CD14-positive monocyte (primary cell): ENCODE measurements at regions not wholly inside any gene's neighbourhood (a gene's known extent, or its start where the extent isn't known, plus 50 kb on each side); places are given as distances from the start of the nearest gene placed in this dataset.

Experiments
- DNase-seq, 3 donors: peaks; one replicate each; pipeline ENCODE4 v3.0.0-alpha.2; 2011 to 2022
- H2AFZ ChIP-seq: 2 replicates; pipeline ENCODE4 v1.6.0; 2012; ENCODE audit warnings: mild to moderate bottlenecking, low read depth, low read length, inconsistent platforms; ENCODE audit not compliant: insufficient read depth, poor library complexity, severe bottlenecking
- H3K27ac ChIP-seq, 2 donors: 1 replicate in 1 of 2; 2 replicates in 1 of 2; pipeline ENCODE4 v1.5.1; 2012 to 2013; ENCODE audit warnings: low read length in 2 of 2, control low read depth in 1 of 2, inconsistent platforms in 1 of 2, low read depth in 1 of 2, mild to moderate bottlenecking in 1 of 2
- H3K27me3 ChIP-seq, 2 donors: one replicate each; pipeline versions ENCODE4 v1.6.0 to v1.6.1; 2011 to 2013; ENCODE audit warnings: low read length in 2 of 2; ENCODE audit not compliant: control insufficient read depth in 2 of 2, insufficient read depth in 2 of 2
- H3K36me3 ChIP-seq, 2 donors: replicated peaks in 1 of 2; 1 replicate in 1 of 2; 2 replicates in 1 of 2; pipeline versions ENCODE4 v1.5.1 to v1.6.1; 2012 to 2013; ENCODE audit warnings: low read length in 2 of 2, control low read depth in 1 of 2, inconsistent platforms in 1 of 2, mild to moderate bottlenecking in 1 of 2; ENCODE audit not compliant: insufficient read depth in 2 of 2, control insufficient read depth in 1 of 2
- H3K4me1 ChIP-seq, 2 donors: 1 replicate in 1 of 2; 2 replicates in 1 of 2; pipeline versions ENCODE4 v1.5.1 to v1.6.1; 2012 to 2013; ENCODE audit warnings: low read length in 2 of 2, control low read depth in 1 of 2, inconsistent platforms in 1 of 2, mild to moderate bottlenecking in 1 of 2, moderate library complexity in 1 of 2; ENCODE audit not compliant: insufficient read depth in 2 of 2, control insufficient read depth in 1 of 2
- H3K4me2 ChIP-seq: replicated peaks from 2 replicates; pipeline ENCODE3; 2012; ENCODE audit warnings: low read length, moderate library complexity, mild to moderate bottlenecking; ENCODE audit not compliant: poor library complexity, severe bottlenecking; ENCODE audit errors: extremely low read depth
- H3K4me3 ChIP-seq, 3 experiments: fragments of 200-600 bp in 1 of 3; sonication (generic) in 1 of 3; replicated peaks in 1 of 3; 1 replicate in 2 of 3; 2 replicates in 1 of 3; pipeline ENCODE4 v1.5.1; 2011 to 2013; ENCODE audit warnings: low read length in 3 of 3, mild to moderate bottlenecking in 3 of 3, control low read depth in 2 of 3, low read depth in 2 of 3, inconsistent platforms in 1 of 3, moderate library complexity in 1 of 3
- H3K79me2 ChIP-seq: 2 replicates; pipeline ENCODE4 v1.6.0; 2012; ENCODE audit warnings: mild to moderate bottlenecking, control low read depth, inconsistent platforms, low read length, moderate library complexity; ENCODE audit not compliant: insufficient read depth
- H3K9ac ChIP-seq: 2 replicates; pipeline ENCODE4 v1.6.0; 2017; ENCODE audit warnings: low read length, mild to moderate bottlenecking; ENCODE audit not compliant: insufficient read depth, poor library complexity, severe bottlenecking
- H3K9me3 ChIP-seq, 2 donors: replicated peaks in 1 of 2; 1 replicate in 1 of 2; 2 replicates in 1 of 2; pipeline versions ENCODE4 v1.5.1 to v1.6.1; 2012 to 2013; ENCODE audit warnings: low read length in 2 of 2, control low read depth in 1 of 2; ENCODE audit not compliant: control insufficient read depth in 1 of 2, insufficient read depth in 1 of 2
- H4K20me1 ChIP-seq: 2 replicates; pipeline ENCODE4 v1.6.0; 2012; ENCODE audit warnings: mild to moderate bottlenecking, low read length, control low read depth, moderate library complexity; ENCODE audit not compliant: insufficient read depth
- H3K27ac Mint-ChIP-seq, 7 donors: one replicate each; pipeline ENCODE4 v1.8.0; 2020; ENCODE audit warnings: mild to moderate bottlenecking in 7 of 7, mixed read lengths in 7 of 7, moderate library complexity in 6 of 7, inconsistent platforms in 2 of 7
- H3K27me3 Mint-ChIP-seq, 3 donors: one replicate each; pipeline ENCODE4 v1.8.0; 2021 to 2022; ENCODE audit warnings: low read depth in 3 of 3, mild to moderate bottlenecking in 3 of 3, mixed read lengths in 3 of 3, moderate library complexity in 3 of 3, inconsistent platforms in 1 of 3
- H3K36me3 Mint-ChIP-seq, 2 donors: one replicate each; pipeline ENCODE4 v1.8.0; 2020; ENCODE audit warnings: mixed read lengths in 2 of 2, inconsistent platforms in 1 of 2, mild to moderate bottlenecking in 1 of 2
- H3K4me1 Mint-ChIP-seq: one replicate; pipeline ENCODE4 v1.8.0; 2020; ENCODE audit warnings: mild to moderate bottlenecking, mixed read lengths
- H3K4me3 Mint-ChIP-seq, 2 donors: one replicate each; pipeline ENCODE4 v1.8.0; 2020; ENCODE audit warnings: mild to moderate bottlenecking in 2 of 2, mixed read lengths in 2 of 2, moderate library complexity in 1 of 2
- H3K9me3 Mint-ChIP-seq, 7 donors: one replicate each; pipeline ENCODE4 v1.8.0; 2020 to 2022; ENCODE audit warnings: mixed read lengths in 7 of 7, mild to moderate bottlenecking in 6 of 7, moderate library complexity in 6 of 7, inconsistent platforms in 2 of 7
- WGBS: methylation state at CpG from one replicate; pipeline ENCODE4 v1.1.5; 2013; ENCODE audit warnings: missing lambda C conversion rate; ENCODE audit not compliant: insufficient coverage; 5-methylcytosine and 5-hydroxymethylcytosine counted together
- intact Hi-C, 2 donors: fragments of 100-400 bp; cut with micrococcal nuclease; formaldehyde crosslinking; loops; one replicate each; pipeline versions ENCODE4 v1.15.0 to v1.15.1; 2023
- TF ChIP-seq, protein P1 (sequence below): fragments of 200-600 bp; IDR thresholded peaks from one replicate; pipeline ENCODE4 v1.8.0; 2022; ENCODE audit warnings: antibody characterized with exemption, mild to moderate bottlenecking

- Histone ChIP-seq H4K20me1 (no peaks in the 10 kb centered on the region), H3K4me2 (no peak overlapping the region), H3K27me3 (no peaks in the 10 kb centered on the region), H3K9ac (no peak overlapping the region), H3K9me3 (peaks cover 0 to 5% of the 10 kb centered on the region in 2 donors), H3K4me3 (no peak overlapping the region), H2AFZ (no peak overlapping the region), H3K36me3 (no peaks in the 10 kb centered on the region), H3K27ac (no peak overlapping the region), H3K4me1 (no peaks in the 10 kb centered on the region), H3K79me2 (no peaks in the 10 kb centered on the region)
- Mint-ChIP-seq H3K9me3 (peaks cover 0 to 3% (median 2%) of the 10 kb centered on the region in 7 donors), H3K27ac (no peak overlapping the region), H3K27me3 (no peaks in the 10 kb centered on the region), H3K4me3 (no peak overlapping the region), H3K4me1 (no peaks in the 10 kb centered on the region), H3K36me3 (no peaks in the 10 kb centered on the region)
- intact Hi-C loops, result no loop called here
- no peak for DNase-seq
- TF ChIP-seq, protein P1, sequence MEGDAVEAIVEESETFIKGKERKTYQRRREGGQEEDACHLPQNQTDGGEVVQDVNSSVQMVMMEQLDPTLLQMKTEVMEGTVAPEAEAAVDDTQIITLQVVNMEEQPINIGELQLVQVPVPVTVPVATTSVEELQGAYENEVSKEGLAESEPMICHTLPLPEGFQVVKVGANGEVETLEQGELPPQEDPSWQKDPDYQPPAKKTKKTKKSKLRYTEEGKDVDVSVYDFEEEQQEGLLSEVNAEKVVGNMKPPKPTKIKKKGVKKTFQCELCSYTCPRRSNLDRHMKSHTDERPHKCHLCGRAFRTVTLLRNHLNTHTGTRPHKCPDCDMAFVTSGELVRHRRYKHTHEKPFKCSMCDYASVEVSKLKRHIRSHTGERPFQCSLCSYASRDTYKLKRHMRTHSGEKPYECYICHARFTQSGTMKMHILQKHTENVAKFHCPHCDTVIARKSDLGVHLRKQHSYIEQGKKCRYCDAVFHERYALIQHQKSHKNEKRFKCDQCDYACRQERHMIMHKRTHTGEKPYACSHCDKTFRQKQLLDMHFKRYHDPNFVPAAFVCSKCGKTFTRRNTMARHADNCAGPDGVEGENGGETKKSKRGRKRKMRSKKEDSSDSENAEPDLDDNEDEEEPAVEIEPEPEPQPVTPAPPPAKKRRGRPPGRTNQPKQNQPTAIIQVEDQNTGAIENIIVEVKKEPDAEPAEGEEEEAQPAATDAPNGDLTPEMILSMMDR, result no peak
Observed at GRCh38 chr14:44010595-44010994, 496.5 kb downstream of the FSCB start.

- H3K9me3 ChIP-seq, result peaks cover 0 to 5% of the 10 kb centered on the region in 2 donors
- H3K9me3 Mint-ChIP-seq, result peaks cover 0 to 3% (median 2%) of the 10 kb centered on the region in 7 donors
- no peaks in the 10 kb centered on the region for H3K79me2 ChIP-seq
- no peak overlapping the region for H2AFZ ChIP-seq
- H3K27me3 Mint-ChIP-seq, result no peaks in the 10 kb centered on the region
- no peak overlapping the region for H3K4me2 ChIP-seq
- no peak for DNase-seq
- H3K4me1 ChIP-seq, result no peaks in the 10 kb centered on the region
- H3K27ac ChIP-seq, result no peak overlapping the region
- H3K4me1 Mint-ChIP-seq, result no peaks in the 10 kb centered on the region
- no peaks in the 10 kb centered on the region for H3K36me3 ChIP-seq
- H3K27ac Mint-ChIP-seq, result no peak overlapping the region
- intact Hi-C loops, result no loop called here
- no peak overlapping the region for H3K9ac ChIP-seq
- H3K27me3 ChIP-seq, result no peaks in the 10 kb centered on the region
- H3K36me3 Mint-ChIP-seq, result no peaks in the 10 kb centered on the region
- no peaks in the 10 kb centered on the region for H4K20me1 ChIP-seq
- no CpG with 5 or more reads among the region's 3 CpGs for WGBS
- H3K4me3 Mint-ChIP-seq, result no peak overlapping the region
- TF ChIP-seq, protein P1, result no peak
- no peak overlapping the region for H3K4me3 ChIP-seq
Observed at GRCh38 chr14:44010071-44010470, 497.0 kb downstream of the FSCB start.
